T-helper 1 cell (primary cell): ENCODE measurements at regions not wholly inside any gene's neighbourhood (a gene's known extent, or its start where the extent isn't known, plus 50 kb on each side); places are given as distances from the start of the nearest gene placed in this dataset.
"Not testable (repeated sequence)": the region's sequence is repeated elsewhere in the genome, so short reads cannot be mapped to it uniquely, and the experiment has no call there.

Experiments used
- DNase-seq, 5 donors: peaks; one replicate each; pipeline ENCODE4 v3.0.0-alpha.2; 2012 to 2020

DNA sequence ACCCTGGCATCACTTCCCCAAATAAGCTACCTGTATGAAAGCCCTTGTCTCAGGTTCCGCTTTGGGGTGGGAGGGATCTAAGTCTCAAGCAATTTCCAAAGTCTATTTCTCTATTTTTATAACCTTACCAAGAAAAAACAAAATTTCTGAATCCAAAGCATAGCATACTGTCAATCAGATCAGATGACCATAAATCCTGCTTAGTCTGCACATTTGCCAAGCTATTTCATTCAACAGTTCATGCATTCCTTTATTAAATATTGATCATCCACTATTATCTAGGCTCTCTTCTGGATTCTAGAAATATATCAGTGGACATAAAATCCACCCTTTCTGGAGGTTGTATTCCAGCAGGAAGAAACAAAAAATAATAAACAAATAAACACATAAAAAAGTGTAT lies 263.5 kb upstream of the USP15 start:
- DNase-seq = no peak

GRCh38 chr12:61998791-61999190 lies 261.4 kb upstream of the USP15 start:
- no peak for DNase-seq

GRCh38 chr12:61999311-61999710 lies 260.9 kb upstream of the USP15 start:
- DNase-seq = no peak

DNA sequence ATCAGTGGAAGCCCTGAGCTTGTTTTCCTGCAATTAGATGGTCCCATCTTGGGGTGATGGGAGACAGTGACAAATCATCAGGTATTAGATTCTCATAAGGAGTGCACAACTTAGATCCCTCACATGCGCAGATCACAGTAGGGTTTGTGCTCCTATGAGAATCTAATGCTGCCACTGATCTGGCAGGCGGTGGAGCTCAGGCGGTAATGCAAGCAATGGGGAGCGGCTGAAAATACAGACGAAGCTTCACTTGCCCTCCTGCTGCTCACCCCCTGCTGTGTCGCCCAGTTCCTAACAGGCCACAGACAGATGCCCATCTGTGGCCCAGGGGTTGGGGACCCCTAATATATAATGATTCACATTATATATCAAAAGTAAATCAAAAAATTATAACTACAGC lies 258.8 kb upstream of the USP15 start:
- no peak for DNase-seq

DNA sequence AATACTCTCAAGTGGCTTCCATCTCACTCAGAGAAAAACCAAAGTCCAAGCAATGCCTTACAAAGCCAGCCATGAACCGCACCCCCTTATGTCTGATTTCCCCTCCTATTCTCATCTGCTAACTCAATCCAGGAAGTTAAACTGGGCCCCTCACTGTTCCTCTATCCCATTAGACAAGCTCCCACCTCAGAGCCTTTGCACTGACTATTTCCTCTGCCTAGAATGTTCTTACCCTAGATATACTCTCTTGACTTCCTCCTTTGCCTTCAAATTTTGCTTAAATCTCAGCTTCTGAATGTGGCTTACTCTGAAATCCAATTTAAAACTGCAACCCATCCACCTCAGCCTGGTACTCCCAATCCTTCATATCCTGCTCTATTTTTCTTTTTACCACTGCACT lies 257.0 kb upstream of the USP15 start:
- DNase-seq = no peak

DNA sequence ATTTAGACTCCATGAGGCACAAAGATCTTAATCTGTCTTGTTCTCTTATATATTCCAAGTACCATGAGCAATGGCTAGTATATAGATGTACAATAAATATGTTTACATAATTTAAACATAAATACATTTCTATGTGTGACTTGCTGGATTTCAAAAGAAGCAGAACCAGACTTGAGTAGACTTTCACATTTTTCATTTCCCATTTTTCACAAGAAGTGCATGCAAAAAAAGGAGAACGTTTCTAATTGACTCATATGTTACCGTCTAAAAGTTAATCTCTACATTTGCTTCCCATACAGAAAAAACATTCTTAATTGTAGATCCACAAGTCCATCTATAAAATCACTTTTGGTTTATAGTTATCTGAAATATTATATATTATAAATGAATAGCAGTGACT lies 256.5 kb upstream of the USP15 start:
- DNase-seq = no peak

GRCh38 chr12:62005615-62006014 lies 254.6 kb upstream of the USP15 start:
- DNase-seq = no peak

DNA sequence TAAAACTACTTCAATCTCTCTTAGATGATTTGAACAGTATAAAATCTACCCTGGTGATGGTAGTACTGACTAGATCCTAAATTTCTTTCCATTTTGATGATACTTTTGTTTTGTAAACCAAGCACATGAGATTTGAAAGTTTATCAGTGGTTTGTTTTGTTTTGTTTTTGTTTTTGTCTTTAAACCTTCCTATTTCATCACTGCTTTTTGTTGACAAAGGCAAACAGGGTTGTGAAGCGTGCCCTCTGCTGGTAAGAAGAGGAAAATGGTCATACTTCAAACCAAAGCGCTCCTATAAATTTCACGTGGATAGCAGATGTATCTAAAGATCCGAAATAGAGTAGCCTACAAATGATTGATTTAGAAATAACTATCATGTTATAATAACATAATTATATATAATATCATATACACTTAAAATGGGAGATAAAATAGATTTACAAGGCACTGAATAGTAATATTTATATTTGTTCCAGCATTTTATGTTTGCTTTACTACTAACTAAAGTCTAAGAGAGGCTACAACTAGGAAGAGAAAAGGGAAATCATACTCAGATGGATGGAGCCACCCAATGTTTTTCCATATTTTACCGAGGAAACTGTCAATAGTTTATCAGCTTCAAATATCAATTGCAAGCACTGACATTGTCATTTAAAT lies 254.0 kb upstream of the USP15 start:
- peak in 2 of 5 donors; percentile 2 to 28 for DNase-seq

DNA sequence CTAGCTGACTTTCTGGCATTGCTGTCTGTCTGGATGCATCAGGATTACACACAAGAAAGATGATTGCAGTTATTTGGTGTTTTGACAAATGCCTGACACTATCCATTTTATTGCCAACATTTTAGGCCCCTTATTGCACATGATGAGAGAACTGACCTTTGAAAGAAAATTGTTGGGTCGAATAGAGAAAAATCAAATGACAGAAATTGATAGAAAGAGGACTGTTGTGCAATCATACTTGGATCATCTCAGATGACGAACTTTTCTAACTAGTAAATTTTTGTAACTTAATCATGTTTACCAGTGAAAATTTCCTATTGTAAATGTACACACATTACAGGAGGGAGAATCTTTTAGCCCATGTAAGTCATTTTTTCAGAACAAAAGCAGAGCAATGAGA lies 251.5 kb upstream of the USP15 start:
- no peak for DNase-seq

- DNase-seq = no peak
These were observed 250.8 kb upstream of the USP15 start for GRCh38 chr12:62009445-62009844.

DNA sequence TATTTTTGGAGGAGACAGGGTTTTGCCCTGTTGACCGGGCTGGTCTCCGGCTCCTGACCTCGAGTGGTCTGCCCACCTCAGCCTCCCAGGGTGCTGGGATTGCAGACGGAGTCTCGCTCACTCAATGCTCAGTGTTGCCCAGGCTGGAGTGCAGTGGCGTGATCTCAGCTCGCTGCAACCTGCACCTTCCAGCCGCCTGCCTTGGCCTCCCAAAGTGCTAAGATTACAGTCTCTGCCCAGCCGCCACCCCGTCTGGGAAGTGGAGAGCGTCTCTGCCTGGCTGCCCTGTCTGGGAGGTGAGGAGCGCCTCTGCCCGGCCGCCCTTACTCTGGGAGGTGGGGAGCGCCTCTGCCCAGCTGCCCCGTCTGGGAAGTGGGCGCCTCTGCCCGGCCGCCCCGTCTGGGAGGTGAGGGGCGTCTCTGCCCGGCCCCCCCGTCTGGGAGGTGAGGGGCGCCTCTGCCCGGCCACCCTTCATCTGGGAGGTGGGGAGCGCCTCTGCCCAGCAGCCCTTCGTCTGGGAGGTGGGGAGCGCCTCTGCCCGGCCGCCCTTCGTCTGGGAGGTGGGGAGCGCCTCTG lies 249.8 kb upstream of the USP15 start:
- not testable (repeated sequence) for DNase-seq

DNA sequence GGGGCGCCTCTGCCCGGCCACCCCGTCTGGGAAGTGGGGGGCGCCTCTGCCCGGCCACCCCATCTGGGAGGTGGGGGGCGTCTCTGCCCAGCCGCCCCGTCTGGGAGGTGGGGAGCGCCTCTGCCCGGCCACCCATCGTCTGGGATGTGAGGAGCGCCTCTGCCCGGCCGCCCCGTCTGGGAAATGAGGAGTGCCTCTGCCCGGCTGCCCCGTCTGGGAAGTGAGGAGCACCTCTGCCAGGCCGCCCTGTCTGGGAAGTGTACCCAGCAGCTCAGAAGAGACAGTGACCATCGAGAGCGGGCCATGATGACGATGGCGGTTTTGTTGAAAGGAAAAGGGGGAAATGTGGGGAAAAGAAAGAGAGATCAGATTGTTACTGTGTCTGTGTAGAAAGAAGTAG lies 249.2 kb upstream of the USP15 start:
- DNase-seq = not testable (repeated sequence)

DNA sequence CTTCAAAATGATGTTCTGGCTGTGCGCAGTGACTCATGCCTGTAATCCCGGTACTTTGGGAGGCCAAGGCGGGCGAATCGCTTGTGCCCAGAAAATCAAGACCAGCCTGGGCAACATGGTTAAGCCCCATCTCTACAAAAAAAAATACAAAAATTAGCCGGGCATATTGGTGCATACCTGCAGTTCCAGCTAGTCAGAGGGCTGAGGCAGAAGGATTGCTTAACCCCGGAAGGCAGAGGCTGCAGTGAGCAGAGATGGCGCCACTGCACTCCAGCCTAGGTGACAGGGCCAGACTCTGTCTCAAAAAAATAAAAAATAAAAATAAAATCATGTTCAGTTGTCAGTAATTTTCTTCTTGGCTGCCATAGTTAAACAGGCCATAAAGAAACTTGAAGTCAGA lies 245.9 kb upstream of the USP15 start:
- no peak for DNase-seq

- no peak for DNase-seq
These were observed 244.2 kb upstream of the USP15 start for GRCh38 chr12:62016021-62016420.

DNA sequence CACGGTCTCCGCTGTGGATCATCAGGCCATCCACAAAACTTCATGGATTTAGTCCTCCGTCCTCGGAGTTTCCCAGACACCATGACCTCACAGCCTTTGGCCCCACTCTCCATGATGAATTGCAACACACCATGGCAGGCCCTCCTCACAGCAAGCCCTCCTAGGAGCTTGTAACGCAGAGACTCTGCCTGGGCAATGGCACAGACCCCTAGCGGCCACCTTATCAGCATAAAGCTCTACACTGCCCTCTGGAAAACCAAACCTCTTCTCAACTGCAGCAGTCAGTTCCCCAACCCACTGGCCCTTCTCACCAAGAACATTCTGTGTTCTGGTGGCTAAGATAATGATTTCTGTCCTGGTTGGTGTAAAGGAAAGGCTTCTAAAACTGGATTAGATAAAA lies 238.4 kb upstream of the USP15 start:
- no peak for DNase-seq

- DNase-seq = no peak
These were observed 231.7 kb upstream of the USP15 start for GRCh38 chr12:62028536-62028935.

DNA sequence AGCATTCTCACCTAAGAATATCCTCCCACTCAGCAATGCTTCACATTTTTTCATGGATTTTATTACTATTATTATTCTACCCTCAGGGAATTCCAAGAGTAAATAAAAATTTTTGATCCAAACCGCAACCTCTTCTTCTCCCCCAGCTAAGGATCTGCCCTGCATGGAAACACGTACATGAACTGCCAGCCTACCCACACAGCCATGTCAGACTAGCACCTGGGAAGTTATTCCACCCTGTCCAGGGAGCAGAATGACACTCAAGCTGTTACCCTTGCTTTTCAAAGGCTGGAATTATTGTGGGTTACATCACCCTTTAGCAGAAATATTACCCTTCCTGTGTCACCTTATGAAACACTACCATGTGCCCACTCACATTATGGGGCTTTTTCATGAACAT lies 227.3 kb upstream of the USP15 start:
- DNase-seq = no peak

DNA sequence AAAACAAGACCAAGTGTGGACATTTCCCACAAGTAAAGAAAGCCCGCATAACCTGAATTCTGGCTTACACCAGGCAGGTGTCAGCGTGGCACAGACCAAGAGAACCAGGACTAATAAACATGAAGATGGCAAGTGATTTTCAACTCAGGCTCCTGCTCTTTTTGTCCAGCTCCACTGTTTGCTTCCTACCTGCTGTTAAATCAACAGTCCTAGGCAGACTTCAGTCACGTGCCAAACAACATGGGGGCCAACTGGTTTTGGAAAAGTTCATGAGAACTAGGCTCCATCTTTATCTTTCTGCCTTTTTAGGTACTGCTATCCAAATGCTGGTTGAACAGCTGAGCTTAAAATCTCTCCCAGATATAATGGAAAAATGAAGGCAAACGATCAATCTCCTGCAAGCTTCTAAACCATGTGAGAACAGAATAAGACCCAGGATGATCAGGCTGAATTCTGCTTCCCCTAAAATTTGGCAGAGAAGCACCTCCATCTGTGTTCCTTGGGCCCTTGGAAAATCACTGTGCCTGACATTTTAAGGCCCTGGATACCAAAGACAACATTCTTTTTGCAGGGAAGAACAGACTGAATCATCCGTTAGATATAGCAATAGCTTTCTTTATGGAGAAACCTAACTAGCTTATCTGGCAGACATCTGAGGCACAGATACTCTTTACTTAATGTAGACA lies 215.6 kb upstream of the USP15 start:
- no peak for DNase-seq

- no peak for DNase-seq
These were observed 215.0 kb upstream of the USP15 start for GRCh38 chr12:62045211-62045610.

DNA sequence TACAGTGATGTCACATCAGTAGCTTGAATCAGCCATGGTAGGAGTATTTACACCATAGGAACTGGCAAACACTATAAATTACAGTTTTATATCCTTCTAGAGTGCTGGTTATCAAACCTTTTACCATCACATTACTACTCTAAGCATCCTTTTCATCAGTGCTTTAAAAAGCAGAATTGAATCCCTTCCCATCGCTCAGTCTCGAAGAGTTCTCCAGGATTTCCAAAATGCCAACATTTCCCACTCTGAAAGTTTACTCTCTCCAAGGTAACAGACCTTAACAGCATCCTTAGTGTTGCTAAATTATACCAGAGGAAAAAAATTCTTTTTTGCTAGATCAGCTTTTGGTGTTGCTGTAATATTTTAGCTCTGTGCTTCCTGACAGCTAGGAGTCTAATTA lies 209.4 kb upstream of the USP15 start:
- no peak for DNase-seq

- DNase-seq = no peak
These were observed 190.2 kb upstream of the USP15 start for GRCh38 chr12:62069976-62070375.

GRCh38 chr12:62073236-62073635 lies 187.0 kb upstream of the USP15 start:
- not testable (repeated sequence) for DNase-seq

DNA sequence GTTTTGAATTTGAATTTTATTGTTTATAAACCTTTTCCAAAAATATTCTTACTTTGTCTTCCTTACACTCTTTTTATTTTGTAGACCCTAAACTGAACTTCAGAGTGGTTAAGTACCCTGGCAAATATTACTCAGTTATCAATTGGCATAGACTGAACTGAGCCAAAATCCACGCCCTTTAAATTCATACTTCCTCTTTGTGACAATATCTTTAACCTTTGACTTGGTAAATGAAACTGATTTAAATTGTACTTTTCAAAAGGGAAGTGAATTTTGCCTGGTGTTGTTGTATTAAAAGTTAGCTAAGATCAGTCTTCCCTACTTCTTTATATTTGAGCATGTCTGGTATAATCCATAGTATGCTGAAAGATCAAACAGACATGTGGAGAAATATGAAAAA lies 184.3 kb upstream of the USP15 start:
- no peak for DNase-seq

GRCh38 chr12:62078020-62078419 lies 182.2 kb upstream of the USP15 start:
- no peak for DNase-seq

GRCh38 chr12:62082448-62082847 lies 177.8 kb upstream of the USP15 start:
- DNase-seq = no peak
